Naive B cell (primary cell): ENCODE measurements at regions not wholly inside any gene's neighbourhood (a gene's known extent, or its start where the extent isn't known, plus 50 kb on each side); places are given as distances from the start of the nearest gene placed in this dataset.

ENCODE experiments used
- ATAC-seq, 2 donors: fragments of 150-1000 bp; cut with Tn5 transposase; 2 replicates each; pipeline ENCODE4 v1.10.0; 2021; ENCODE audit warnings: low read depth in 2 of 2, mild to moderate bottlenecking in 2 of 2, moderate library complexity in 2 of 2
- DNase-seq: peaks from one replicate; pipeline ENCODE4 v3.0.0; 2022
- H3K27ac Mint-ChIP-seq, 6 donors: one replicate each; pipeline ENCODE4 v1.8.0; 2020 to 2022; ENCODE audit warnings: mild to moderate bottlenecking in 6 of 6, mixed read lengths in 6 of 6, moderate library complexity in 5 of 6, inconsistent platforms in 2 of 6
- H3K27me3 Mint-ChIP-seq, 3 donors: one replicate each; pipeline ENCODE4 v1.8.0; 2021 to 2022; ENCODE audit warnings: mixed read lengths in 3 of 3, mild to moderate bottlenecking in 1 of 3
- H3K36me3 Mint-ChIP-seq, 2 donors: one replicate each; pipeline ENCODE4 v1.8.0; 2020 to 2022; ENCODE audit warnings: mixed read lengths in 2 of 2, inconsistent platforms in 1 of 2, mild to moderate bottlenecking in 1 of 2
- H3K4me1 Mint-ChIP-seq, 3 donors: one replicate each; pipeline ENCODE4 v1.8.0; 2020 to 2022; ENCODE audit warnings: mixed read lengths in 3 of 3, inconsistent platforms in 1 of 3, mild to moderate bottlenecking in 1 of 3, moderate library complexity in 1 of 3
- H3K4me3 Mint-ChIP-seq, 8 donors: one replicate each; pipeline ENCODE4 v1.8.0; 2020 to 2022; ENCODE audit warnings: mild to moderate bottlenecking in 8 of 8, mixed read lengths in 8 of 8, moderate library complexity in 8 of 8, inconsistent platforms in 2 of 8
- H3K9me3 Mint-ChIP-seq, 7 donors: one replicate each; pipeline ENCODE4 v1.8.0; 2020 to 2022; ENCODE audit warnings: mixed read lengths in 7 of 7, mild to moderate bottlenecking in 5 of 7, inconsistent platforms in 2 of 7, moderate library complexity in 1 of 7

GRCh38 chr12:30823764-30824163 is 69.0 kb upstream of the CAPRIN2 start:
- ATAC-seq (no peak), DNase-seq (no peak)
- Mint-ChIP-seq H3K4me3 (peak overlapping the region in 7 of 8 donors; percentile 21 to 96 (median 92)), H3K27me3 (peaks cover 63 to 73% (median 65%) of the 10 kb centered on the region in 3 donors), H3K27ac (peak overlapping the region in 1 of 6 donors; percentile 37), H3K9me3 (no peaks in the 10 kb centered on the region), H3K36me3 (no peaks in the 10 kb centered on the region), H3K4me1 (peaks cover 14 to 18% (median 15%) of the 10 kb centered on the region in 3 donors)

- H3K27me3 Mint-ChIP-seq, result peaks cover 63 to 74% (median 65%) of the 10 kb centered on the region in 3 donors
- peak; percentile 83 to 89 for ATAC-seq
- no peaks in the 10 kb centered on the region for H3K9me3 Mint-ChIP-seq
- H3K27ac Mint-ChIP-seq, result peak overlapping the region in 2 of 6 donors; percentile 89 to 91
- peak overlapping the region; percentile 81 to 98 (median 96) for H3K4me3 Mint-ChIP-seq
- H3K4me1 Mint-ChIP-seq, result peaks cover 14 to 18% (median 15%) of the 10 kb centered on the region in 3 donors
- peak; percentile 18 for DNase-seq
- no peaks in the 10 kb centered on the region for H3K36me3 Mint-ChIP-seq
Observed at GRCh38 chr12:30823156-30823699, 68.5 kb upstream of the CAPRIN2 start.

GRCh38 chr12:30822385-30823155 is 67.8 kb upstream of the CAPRIN2 start:
- ATAC-seq (peak; percentile 68), DNase-seq (peak; percentile 21)
- H3K4me1 Mint-ChIP-seq, result peaks cover 14 to 18% (median 15%) of the 10 kb centered on the region in 3 donors
- H3K27ac Mint-ChIP-seq, result peak overlapping the region in 2 of 6 donors; percentile 64 to 91
- peak overlapping the region; percentile 81 to 98 (median 96) for H3K4me3 Mint-ChIP-seq
- H3K36me3 Mint-ChIP-seq, result no peaks in the 10 kb centered on the region
- no peaks in the 10 kb centered on the region for H3K9me3 Mint-ChIP-seq
- H3K27me3 Mint-ChIP-seq, result peaks cover 62 to 73% (median 63%) of the 10 kb centered on the region in 3 donors

- Mint-ChIP-seq H3K9me3 (no peaks in the 10 kb centered on the region), H3K4me1 (peaks cover 14 to 18% (median 15%) of the 10 kb centered on the region in 3 donors), H3K27me3 (peaks cover 55 to 80% (median 70%) of the 10 kb centered on the region in 3 donors), H3K27ac (no peak overlapping the region), H3K36me3 (no peaks in the 10 kb centered on the region), H3K4me3 (peak overlapping the region in 2 of 8 donors; percentile 6 to 58)
- ATAC-seq (no peak), DNase-seq (no peak)
Observed at GRCh38 chr12:30820406-30820946, 65.7 kb upstream of the CAPRIN2 start.

- H3K4me1 Mint-ChIP-seq, result peaks cover 8 to 17% (median 9%) of the 10 kb centered on the region in 3 donors
- H3K4me3 Mint-ChIP-seq, result no peak overlapping the region
- H3K27me3 Mint-ChIP-seq, result peaks cover 40 to 75% (median 57%) of the 10 kb centered on the region in 3 donors
- no peak overlapping the region for H3K27ac Mint-ChIP-seq
- DNase-seq (no peak), ATAC-seq (no peak)
- no peaks in the 10 kb centered on the region for H3K36me3 Mint-ChIP-seq
- no peaks in the 10 kb centered on the region for H3K9me3 Mint-ChIP-seq
Observed at GRCh38 chr12:30818562-30818961, 63.8 kb upstream of the CAPRIN2 start.

- H3K4me3 Mint-ChIP-seq, result no peak overlapping the region
- DNase-seq (no peak), ATAC-seq (no peak)
- peaks cover 30 to 69% (median 57%) of the 10 kb centered on the region in 3 donors for H3K27me3 Mint-ChIP-seq
- H3K36me3 Mint-ChIP-seq, result no peaks in the 10 kb centered on the region
- peaks cover 0 to 3% (median 0%) of the 10 kb centered on the region in 3 donors for H3K4me1 Mint-ChIP-seq
- H3K9me3 Mint-ChIP-seq, result no peaks in the 10 kb centered on the region
- no peak overlapping the region for H3K27ac Mint-ChIP-seq
Observed at GRCh38 chr12:30816742-30817465, 62.2 kb upstream of the CAPRIN2 start.

- no peaks in the 10 kb centered on the region for H3K9me3 Mint-ChIP-seq
- no peak for DNase-seq
- no peaks in the 10 kb centered on the region for H3K4me1 Mint-ChIP-seq
- no peak for ATAC-seq
- H3K36me3 Mint-ChIP-seq, result no peaks in the 10 kb centered on the region
- peaks cover 25 to 48% (median 46%) of the 10 kb centered on the region in 3 donors for H3K27me3 Mint-ChIP-seq
- H3K4me3 Mint-ChIP-seq, result no peak overlapping the region
- H3K27ac Mint-ChIP-seq, result no peak overlapping the region
Observed at GRCh38 chr12:30814295-30814655, 59.5 kb upstream of the CAPRIN2 start.

- peaks cover 22 to 42% (median 41%) of the 10 kb centered on the region in 3 donors for H3K27me3 Mint-ChIP-seq
- H3K36me3 Mint-ChIP-seq, result no peaks in the 10 kb centered on the region
- peaks cover 0 to 2% (median 0%) of the 10 kb centered on the region in 7 donors for H3K9me3 Mint-ChIP-seq
- H3K4me3 Mint-ChIP-seq, result no peak overlapping the region
- ATAC-seq, result no peak
- H3K27ac Mint-ChIP-seq, result no peak overlapping the region
- H3K4me1 Mint-ChIP-seq, result no peaks in the 10 kb centered on the region
- DNase-seq, result no peak
Observed at GRCh38 chr12:30813525-30814294, 59.0 kb upstream of the CAPRIN2 start.

- Mint-ChIP-seq H3K4me3 (no peak overlapping the region), H3K36me3 (peaks cover 0 to 7% of the 10 kb centered on the region in 2 donors), H3K4me1 (no peaks in the 10 kb centered on the region), H3K27ac (no peak overlapping the region), H3K9me3 (peaks cover 0 to 14% (median 3%) of the 10 kb centered on the region in 7 donors), H3K27me3 (peaks cover 25 to 42% (median 39%) of the 10 kb centered on the region in 3 donors)
- ATAC-seq, result no peak
- no peak for DNase-seq
Observed at GRCh38 chr12:30811966-30812365, 57.2 kb upstream of the CAPRIN2 start.

GRCh38 chr12:30810918-30811317 is 56.2 kb upstream of the CAPRIN2 start:
- no peaks in the 10 kb centered on the region for H3K4me1 Mint-ChIP-seq
- ATAC-seq (no peak), DNase-seq (no peak)
- peaks cover 20 to 37% (median 33%) of the 10 kb centered on the region in 3 donors for H3K27me3 Mint-ChIP-seq
- H3K36me3 Mint-ChIP-seq, result peaks cover 0 to 7% of the 10 kb centered on the region in 2 donors
- H3K4me3 Mint-ChIP-seq, result no peak overlapping the region
- H3K9me3 Mint-ChIP-seq, result peaks cover 0 to 14% (median 3%) of the 10 kb centered on the region in 7 donors
- no peak overlapping the region for H3K27ac Mint-ChIP-seq

GRCh38 chr12:30807695-30808034 is 52.9 kb upstream of the CAPRIN2 start:
- H3K36me3 Mint-ChIP-seq, result peaks cover 0 to 14% of the 10 kb centered on the region in 2 donors

GRCh38 chr12:30806989-30807694 is 52.4 kb upstream of the CAPRIN2 start:
- Mint-ChIP-seq H3K27ac (peak overlapping the region in 1 of 6 donors; percentile 72), H3K27me3 (peaks cover 32 to 49% (median 32%) of the 10 kb centered on the region in 3 donors), H3K4me1 (no peaks in the 10 kb centered on the region), H3K9me3 (peaks cover 2 to 23% (median 7%) of the 10 kb centered on the region in 7 donors), H3K4me3 (no peak overlapping the region), H3K36me3 (peaks cover 0 to 14% of the 10 kb centered on the region in 2 donors)
- DNase-seq, result peak; percentile 29
- ATAC-seq, result peak; percentile 37 to 60

More at GRCh38 chr12:30807695-30808034, 52.9 kb upstream of the CAPRIN2 start:
- peaks cover 2 to 23% (median 7%) of the 10 kb centered on the region in 7 donors for H3K9me3 Mint-ChIP-seq
- no peak overlapping the region for H3K4me3 Mint-ChIP-seq
- H3K4me1 Mint-ChIP-seq, result no peaks in the 10 kb centered on the region
- DNase-seq, result no peak
- no peak overlapping the region for H3K27ac Mint-ChIP-seq
- peaks cover 32 to 53% (median 36%) of the 10 kb centered on the region in 3 donors for H3K27me3 Mint-ChIP-seq
- ATAC-seq, result no peak
